NK-92 treated with Interleukin-12 subunit alpha and Interleukin-12 subunit beta, amount 100 ng/mL, for 24 hours (cell line): ENCODE measurements at regions not wholly inside any gene's neighbourhood (a gene's known extent, or its start where the extent isn't known, plus 50 kb on each side); places are given as distances from the start of the nearest gene placed in this dataset.
"Not testable (repeated sequence)": the region's sequence is repeated elsewhere in the genome, so short reads cannot be mapped to it uniquely, and the experiment has no call there.

Experiments used
- DNase-seq: peaks from one replicate; lab custom pipeline; 2025; lab: John Stamatoyannopoulos, UW

DNA sequence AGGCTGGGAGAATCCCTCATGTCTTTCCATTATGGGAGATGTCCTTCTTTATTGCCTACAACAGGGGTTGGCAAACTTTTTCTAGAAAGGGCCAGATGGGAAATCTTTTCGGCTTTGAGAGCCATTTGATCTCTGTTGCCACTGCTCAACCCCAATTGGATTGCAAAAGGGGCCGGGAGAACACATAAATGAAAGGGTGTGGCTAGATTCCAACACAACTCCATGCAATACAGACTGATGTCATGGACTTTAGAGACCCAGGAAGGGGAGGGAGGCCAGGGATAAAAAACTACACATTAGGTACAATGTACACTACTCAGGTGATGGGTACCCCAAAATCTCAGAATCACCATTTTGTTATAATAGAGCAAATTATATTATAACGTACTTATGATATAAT lies 97.6 kb upstream of the SIM2 start:
- no peak for DNase-seq

DNA sequence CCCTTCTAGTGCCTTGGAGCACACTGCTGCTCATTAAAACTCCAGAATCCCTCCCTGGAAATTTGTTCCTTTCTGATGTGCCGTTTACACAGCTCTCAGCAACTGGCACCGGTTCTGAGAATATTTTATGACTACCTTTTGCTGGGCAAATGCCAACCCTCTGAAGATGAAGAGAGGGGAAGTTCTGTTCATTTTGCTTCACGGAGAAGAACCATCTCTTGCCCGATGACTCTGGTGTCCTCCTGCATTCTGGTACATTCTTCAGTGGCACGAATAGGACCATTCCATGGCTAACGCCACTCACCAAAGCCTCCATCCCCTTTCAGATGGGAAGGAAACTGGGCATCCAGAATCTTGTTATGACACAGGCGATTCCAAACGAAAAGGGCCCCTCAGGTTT lies 96.2 kb upstream of the SIM2 start:
- no peak for DNase-seq

DNA sequence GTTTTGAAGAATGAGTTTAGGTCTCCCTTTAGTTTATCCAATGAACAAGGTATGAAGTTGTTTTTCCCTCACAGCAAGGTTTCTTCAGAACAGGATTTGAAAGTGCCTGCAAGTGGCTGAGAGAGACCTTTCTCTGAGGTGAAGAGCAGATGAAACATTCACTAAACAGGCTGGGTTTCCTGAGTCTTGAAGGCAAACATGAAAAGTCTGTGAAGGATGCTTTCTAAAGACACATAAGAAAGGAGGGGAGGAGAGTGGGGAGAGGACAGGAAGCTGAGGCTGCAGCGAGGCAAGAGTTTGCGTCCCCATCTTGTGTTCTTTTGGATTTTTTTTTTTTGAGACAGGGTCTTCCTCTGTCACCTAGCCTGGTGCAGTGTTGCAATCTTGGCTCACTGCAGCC lies 95.7 kb upstream of the SIM2 start:
- no peak for DNase-seq

DNA sequence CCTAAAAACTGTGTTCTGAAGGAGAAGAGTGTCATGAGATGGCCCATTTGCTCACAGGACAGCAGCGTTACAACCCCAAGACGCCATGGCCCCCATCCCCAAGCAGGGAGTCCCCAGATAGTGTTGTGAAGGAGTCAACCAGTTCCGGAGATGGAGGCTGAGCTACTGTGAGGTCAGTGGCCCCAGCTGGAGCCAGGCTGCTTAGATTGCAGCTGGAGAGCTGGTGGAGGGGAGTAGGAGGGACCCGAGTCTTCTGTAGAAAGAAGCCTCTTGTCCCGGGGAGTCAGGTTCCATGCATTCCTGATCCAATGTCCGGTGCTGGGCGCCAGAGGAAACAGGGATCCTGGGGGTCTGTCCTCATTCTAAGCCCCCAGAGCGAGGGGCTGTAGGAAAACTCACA lies 93.5 kb upstream of the SIM2 start:
- no peak for DNase-seq

DNA sequence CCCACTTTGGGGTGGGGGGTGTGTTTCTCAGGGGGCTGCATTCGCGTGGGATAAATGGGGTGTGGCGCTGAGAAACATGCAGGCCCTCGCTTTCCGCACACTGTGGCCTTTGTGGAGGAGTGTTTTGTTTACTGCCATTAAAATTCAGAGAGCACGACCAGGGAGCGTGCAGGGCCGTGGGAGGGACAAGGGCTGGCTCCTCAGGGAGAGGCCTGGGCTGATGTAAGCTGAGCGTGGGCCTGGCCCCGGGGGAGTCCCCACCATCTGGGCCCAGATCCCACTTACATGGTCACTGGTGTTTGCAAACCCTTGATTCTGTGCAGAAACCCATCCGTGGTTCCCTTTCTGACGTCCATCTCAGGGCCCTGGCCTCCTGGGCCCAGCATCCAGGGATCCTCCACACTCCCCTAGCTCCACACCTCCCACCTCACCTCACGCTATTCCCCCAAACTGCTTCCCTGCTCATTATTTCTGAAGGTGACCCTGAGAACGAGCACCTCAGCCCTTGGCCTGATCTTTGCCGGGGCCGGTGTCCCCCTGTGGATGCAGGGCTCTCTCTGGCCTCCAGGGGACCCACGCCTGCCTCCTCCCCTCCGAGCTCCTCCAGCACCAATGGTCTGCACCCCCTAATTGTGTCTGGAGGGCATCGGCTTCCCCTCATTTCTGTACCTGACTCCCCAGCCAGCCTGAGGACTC lies 92.5 kb upstream of the SIM2 start:
- DNase-seq = no peak

DNA sequence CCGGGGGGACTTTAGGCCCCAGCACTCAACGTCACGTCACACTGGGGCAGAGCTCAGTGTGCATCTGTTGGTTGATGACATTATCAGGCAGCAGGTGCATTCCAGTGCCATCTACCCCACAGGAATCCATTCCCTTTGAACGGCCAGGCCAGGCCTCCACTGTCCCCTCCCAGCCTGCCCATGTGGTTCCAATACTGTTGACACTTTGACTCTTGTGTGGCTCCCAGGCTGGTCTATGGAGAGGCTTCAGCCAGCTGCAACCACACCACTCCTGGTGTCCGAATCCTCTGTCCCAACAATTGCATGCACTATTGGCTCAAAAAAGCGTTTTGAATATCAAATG lies 92.0 kb upstream of the SIM2 start:
- no peak for DNase-seq

DNA sequence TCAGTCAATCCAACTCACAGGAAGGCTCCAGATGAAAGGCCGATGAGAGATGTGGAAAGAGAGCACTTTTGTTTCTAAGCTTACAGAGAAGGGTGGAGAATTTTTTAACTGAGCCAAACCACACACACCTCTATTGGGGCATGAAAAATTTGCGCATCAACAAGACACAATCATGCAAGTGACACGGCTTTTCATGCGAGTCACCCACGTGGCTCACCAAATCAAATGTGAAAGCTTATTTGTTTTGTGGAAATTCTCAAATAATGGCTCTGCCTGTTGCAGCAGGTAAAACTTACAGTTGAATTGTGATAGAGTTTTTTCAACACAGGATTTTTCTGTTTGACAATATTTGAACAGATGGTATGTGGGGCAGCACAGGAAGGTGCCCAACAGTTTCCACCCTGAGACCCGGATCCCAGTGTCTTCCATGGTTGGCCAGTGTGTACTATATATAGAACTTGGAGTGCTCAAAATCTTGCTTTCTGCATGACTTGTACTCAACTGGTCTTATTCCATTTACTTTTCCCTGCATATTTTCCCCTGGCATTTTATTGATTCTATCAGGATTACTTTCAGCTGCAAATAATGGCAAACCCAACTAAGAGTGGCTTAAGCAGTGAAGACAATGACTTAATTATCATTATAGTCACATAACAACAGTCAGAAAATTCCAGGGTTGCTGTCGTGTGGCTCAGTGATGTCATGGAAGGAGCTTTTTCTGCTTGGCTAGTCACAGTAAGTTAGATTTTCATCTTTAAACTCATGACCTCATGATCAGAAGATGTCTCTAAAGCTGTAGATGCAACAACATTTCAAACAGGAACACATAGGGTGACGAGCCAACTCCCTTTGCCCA lies 90.6 kb upstream of the SIM2 start:
- no peak for DNase-seq

DNA sequence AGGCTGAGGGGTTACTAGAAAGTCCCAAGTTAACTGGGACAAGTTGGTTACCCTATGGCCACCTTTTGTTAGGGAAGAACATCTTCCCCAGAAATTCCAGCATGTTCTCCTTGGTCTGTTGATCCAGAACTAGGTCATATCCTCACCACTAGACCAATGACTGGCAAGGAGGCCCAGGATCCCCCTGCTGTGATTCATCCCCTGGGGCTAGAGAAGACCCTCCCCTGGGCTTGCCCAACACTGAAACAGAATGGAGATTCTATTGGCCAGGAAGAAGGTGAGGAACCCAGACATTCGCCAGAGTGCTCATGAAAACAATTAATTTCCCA lies 90.1 kb upstream of the SIM2 start:
- no peak for DNase-seq

DNA sequence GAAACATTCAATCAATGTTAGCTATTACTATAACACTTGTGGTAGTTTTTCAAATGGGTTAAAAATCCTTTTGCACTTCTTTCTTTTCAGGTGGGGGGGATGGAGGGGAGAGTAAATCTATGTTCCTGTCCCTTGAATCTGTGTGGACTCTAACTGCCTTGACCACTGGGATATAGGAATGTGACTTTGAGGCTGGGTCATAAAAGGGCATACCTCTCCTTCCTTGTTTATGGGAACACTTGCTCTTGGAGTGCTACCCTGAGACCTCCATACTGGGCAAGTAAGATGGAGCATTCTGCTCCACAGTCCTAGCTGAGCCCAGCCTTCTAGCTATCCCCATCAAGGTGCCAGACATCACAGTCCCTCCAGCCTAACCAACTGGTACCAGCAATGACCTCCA lies 89.3 kb upstream of the SIM2 start:
- DNase-seq = no peak

DNA sequence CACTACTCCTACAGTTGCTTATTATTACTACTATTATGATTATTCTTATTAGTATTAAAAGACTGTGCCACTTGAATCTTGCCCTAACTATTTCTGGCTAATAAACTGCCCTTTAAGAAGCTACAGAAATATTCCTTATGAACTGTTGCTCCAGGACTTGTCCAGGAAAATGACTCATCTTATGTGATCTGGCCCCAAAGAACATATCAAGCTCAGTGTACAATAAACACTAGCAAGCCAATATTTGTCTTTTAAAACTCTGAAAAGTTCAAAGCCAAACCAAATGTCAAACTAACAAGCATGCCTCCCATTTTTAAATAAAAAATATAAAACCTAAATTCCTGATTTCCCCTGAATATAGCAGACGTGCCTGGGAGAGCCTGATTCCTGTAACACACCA lies 88.7 kb upstream of the SIM2 start:
- no peak for DNase-seq

DNA sequence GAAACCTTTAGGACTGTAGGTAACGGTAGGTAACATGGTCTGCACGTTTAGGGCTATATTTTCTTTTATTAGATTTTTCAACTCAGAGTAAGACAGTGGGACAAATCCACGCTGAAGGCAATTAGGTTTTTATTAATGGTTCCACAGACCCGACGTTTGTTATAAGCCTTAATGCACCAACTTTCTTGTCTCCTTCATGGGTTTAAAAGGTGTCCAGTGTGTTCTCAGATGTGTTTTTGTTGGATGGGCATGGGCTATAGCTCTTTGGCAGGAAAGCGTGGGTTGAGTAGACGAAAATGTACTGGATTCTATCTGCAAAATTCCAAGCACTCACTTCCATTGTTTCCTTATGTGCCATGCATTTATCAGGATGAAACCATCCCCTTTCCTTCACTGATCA lies 88.0 kb upstream of the SIM2 start:
- DNase-seq = no peak

DNA sequence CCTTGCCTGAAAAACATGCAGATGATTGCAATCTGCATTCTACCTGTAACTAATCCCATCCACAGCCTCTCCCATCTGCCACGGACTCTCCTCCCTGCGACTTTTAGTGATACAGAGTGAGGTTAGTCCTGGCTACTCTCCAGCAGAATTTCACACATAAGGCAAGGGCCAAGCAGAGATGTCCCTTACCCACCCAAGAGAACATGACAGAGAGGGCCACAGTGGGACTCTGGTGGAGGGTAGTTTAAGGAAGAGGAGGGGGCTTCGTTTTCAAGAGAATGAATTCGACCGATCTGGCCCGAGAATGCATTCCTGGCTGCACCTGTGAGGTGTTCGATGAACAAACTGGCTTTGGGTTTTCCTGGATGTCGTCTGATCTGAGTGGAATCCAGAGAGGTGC lies 87.5 kb upstream of the SIM2 start:
- no peak for DNase-seq

DNA sequence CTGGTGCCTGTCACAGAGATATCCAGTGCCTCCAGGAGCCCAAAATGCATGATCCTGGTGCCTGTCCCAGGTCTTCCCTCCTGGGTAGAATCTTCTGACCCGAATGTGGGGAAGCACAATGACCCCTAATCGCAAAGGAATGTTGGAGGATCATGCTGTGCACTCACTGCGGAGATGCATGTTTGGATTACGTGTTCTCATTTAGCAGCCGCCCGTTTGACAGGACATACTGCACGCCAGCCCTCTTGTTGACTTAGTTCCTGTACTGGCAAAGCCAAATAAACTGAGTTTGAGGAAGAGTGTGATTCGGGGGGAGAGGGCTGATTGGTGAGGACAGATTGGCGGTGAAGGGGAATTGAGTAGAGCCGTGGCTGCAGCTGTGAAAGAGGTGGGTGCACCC lies 85.9 kb upstream of the SIM2 start:
- no peak for DNase-seq

DNA sequence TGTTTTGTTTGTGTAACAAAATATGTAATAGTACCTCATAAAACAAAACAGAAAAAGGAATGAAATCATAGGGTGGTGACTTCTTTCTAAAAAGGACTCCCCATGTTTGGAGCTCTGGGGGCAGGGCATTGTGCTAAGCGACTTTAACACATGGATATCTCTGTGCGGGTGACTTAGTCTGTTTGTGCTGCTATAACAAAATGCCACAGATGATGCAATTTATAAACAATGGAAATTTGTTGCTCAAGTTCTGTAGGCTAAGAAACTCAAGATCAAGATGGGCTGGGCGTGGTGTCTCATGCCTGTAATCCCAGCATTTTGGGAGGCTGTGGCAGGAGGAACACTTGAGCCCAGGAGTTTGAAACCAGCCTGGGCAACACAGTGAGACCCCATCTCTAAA lies 85.4 kb upstream of the SIM2 start:
- no peak for DNase-seq

DNA sequence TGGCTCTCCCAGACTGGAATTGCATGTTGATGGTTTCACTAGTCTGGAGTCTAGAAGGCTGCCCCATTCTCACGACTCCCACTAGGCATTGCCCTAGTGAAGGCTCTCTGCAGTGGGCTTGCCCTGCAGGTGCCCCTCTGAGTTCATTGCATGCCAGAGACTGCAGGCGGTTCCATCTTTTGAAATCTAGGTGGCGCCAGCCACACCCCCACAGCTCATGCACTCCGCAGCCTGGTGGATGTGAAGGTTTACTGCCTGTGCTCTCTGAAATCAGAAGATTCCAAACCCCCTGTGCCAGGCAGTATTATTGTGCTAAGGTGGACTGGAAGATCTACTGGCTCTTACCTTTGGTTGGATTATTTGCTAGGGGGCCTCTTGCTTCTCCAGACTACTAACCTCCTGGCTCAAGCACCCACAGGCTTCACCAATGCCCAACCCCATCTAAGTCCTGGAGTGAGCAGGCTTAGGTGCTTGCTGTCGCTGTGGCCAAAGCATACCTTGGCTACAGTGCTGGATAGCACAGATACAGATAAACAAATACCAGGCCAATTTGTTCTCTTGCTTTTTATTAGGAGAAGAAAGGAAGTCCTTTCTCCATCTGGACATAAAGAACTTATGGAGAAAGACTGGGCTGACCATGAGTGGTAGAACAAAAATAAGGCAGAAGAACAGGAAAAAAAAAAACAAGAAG lies 83.5 kb upstream of the SIM2 start:
- no peak for DNase-seq

DNA sequence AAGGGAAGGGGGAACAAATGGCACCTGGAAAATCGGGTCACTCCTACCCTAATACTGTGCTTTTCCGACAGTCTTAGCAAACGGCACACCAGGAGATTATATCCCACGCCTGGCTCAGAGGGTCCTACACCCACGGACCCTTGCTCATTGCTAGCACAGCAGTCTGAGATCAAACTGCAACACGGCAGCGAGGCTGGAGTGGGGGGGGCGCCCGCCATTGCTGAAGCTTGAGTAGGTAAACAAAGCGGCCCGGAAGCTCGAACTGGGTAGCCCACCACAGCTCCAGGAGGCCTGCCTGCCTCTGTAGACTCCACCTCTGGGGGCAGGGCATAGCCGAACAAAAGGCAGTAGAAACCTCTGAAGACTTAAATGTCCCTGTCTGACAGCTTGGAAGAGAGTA lies 82.1 kb upstream of the SIM2 start:
- DNase-seq = not testable (repeated sequence)

DNA sequence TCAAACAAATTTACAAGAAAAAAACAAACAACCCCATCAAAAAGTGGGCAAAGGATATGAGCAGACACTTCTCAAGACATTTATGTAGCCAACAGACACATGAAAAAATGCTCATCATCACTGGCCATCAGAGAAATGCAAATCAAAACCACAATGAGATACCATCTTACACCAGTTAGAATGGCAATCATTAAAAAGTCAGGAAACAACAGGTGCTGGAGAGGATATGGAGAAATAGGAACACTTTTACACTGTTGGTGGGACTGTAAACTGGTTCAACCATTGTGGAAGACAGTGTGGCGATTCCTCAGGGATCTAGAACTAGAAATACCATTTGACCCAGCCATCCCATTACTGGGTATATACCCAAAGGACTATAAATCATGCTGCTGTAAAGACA lies 77.1 kb upstream of the SIM2 start:
- not testable (repeated sequence) for DNase-seq

DNA sequence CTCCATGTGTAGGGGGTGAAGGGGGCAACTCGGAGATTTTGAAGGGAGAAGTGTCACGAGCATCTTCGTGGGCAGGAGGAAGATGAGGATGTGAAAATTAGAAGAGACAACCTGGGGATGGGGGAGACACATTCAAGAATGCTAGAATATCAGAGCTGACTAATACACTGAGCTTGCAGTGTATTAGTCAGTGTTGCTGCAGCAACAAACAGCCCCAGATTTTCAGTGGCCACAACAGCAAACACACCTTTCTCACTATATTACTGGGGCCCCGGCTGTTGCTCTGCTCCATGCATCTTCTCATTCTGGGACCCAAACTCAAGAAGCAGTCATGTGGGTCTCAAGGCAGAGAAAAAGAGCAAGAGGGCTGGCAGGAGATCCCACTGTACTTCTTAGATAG lies 74.8 kb upstream of the SIM2 start:
- DNase-seq = no peak

DNA sequence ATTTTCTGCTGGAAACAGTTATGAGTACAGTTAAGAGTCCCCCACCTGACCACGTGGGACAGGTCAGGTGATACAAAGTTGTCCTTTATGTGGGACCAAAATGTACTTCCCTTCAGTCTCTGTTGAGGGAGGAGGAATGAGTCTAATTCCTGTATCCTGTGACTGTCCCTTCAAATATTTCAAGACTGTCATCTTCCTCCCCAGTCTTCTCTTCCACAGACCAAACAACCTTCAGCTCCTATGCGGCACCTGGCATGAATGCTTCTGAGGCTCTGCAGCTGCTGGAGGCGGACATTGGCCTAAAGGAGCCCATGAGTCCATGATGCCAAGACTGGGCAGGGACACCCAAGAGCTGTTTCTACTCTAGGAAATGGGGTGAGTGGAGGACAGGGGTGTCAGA lies 72.1 kb upstream of the SIM2 start:
- no peak for DNase-seq

DNA sequence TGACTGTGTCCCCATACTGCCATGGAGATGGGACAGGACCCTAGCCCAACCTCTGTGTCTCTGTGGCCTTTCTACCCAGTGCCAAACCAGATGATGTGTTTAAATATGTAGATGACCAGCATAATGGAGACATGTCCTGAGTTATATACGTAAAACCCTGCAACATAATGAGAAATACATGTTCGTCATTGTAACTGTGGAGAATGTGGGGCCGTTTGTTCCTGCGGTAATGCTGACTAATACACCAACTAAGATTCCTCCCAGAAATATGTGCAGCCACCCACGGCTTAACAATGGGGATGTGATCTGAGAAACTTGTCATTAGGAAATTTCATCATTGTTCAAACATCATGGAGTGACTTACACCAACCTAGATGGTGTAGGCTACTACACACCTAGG lies 71.7 kb upstream of the SIM2 start:
- DNase-seq = no peak

DNA sequence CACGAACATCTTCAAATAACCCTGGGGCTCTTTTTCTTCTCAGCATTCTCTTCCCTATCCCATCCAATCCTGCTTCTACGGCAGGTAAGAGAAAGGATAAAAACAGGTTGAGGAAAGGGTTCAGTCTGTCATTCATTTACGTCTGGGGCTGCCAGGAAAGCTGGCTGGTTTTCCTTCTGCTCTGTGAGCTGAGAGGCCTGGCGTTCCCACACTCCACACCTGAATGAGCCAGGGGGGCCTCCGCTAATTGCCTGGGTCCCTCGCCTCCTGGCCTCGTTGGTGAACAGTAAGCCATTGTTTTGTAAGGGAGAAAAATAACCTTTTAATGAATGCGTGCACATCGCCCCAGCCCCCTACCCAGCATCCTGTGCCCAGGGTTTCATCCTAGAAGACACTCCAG lies 70.8 kb upstream of the SIM2 start:
- DNase-seq = no peak

DNA sequence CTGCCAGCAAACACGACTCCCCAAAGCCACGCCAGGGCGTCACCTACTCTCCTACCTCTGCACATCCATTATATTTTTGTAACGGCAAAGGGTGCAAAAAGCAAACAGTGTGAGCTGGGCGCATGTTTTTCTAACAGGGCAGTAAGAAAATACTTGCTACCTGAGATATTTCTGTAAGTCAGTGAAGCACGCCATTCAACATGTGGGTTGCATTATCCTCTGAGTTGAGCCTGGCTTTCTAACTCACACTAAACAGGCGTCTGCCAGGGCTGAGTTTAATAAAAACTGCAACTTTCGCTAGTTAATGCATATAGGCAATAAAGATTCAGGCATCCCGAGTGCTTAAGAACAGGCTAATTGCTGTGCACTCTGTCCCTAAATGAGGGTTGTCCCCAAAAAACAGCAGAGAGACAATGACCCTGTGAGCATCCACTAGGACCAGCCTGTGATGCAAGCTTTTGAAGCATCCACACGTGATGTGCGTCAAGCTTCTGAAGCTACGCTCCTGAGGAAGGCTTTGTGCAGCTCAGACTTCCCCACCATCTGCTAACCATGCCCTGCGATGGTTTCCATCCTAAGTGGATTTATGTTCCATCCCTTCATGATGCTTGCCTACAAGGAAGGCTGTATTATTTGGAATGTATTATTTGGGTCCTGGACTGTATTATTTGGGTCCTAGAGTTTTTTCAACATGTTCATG lies 70.0 kb upstream of the SIM2 start:
- DNase-seq = no peak
